Nephron (organoid): ENCODE measurements at regions not wholly inside any gene's neighbourhood (a gene's known extent, or its start where the extent isn't known, plus 50 kb on each side); places are given as distances from the start of the nearest gene placed in this dataset.

ENCODE experiments used
- H3K27ac Mint-ChIP-seq, 3 experiments: 2 replicates each; pipeline ENCODE4 v1.8.0; 2020; ENCODE audit warnings: mixed read lengths in 3 of 3, mild to moderate bottlenecking in 2 of 3, moderate library complexity in 1 of 3
- H3K27me3 Mint-ChIP-seq: 2 replicates; pipeline ENCODE4 v1.8.0; 2021; ENCODE audit warnings: low read depth, mild to moderate bottlenecking, moderate library complexity, mixed read lengths
- H3K36me3 Mint-ChIP-seq: 2 replicates; pipeline ENCODE4 v1.8.0; 2020; ENCODE audit warnings: low read depth, mixed read lengths
- H3K4me1 Mint-ChIP-seq: 2 replicates; pipeline ENCODE4 v1.8.0; 2020; ENCODE audit warnings: mixed read lengths
- H3K4me3 Mint-ChIP-seq, 3 experiments: 2 replicates each; pipeline ENCODE4 v1.8.0; 2020; ENCODE audit warnings: mild to moderate bottlenecking in 3 of 3, mixed read lengths in 3 of 3, moderate library complexity in 2 of 3
- H3K9me3 Mint-ChIP-seq: 2 replicates; pipeline ENCODE4 v1.8.0; 2020; ENCODE audit warnings: mixed read lengths
- TF ChIP-seq, protein P1 (sequence below), 3 experiments: fragments of 200-600 bp; sonication (generic); IDR thresholded peaks; one replicate each; pipeline ENCODE4 v1.5.0; 2021; ENCODE audit warnings: antibody characterized with exemption in 3 of 3; ENCODE audit not compliant: unreplicated experiment in 3 of 3

DNA sequence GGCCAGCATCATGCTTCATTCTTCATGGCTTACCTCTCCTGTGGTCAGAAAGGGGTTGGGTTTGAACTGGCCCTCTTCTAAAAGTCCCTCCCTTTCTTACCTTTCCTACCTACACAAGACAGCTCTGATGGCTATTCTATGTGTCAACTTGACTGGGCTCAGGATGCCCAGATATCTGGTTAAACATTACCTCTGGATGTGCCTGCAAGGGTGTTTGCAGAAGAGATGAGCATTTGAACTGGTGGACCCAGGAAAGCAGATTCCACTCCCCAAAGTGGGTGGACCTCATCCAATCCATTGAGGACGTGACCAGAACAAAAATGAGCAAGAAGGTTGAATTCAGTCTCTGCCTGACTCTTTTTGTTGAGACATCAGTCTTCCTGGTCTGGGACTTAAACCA lies 79.0 kb upstream of the TCF7L2 start:
- Mint-ChIP-seq H3K27ac (no peak overlapping the region), H3K4me3 (no peak overlapping the region), H3K4me1 (no peaks in the 10 kb centered on the region), H3K36me3 (peaks cover 4% of the 10 kb centered on the region), H3K27me3 (peaks cover 5% of the 10 kb centered on the region), H3K9me3 (peaks cover 22% of the 10 kb centered on the region)
- TF ChIP-seq, protein P1, sequence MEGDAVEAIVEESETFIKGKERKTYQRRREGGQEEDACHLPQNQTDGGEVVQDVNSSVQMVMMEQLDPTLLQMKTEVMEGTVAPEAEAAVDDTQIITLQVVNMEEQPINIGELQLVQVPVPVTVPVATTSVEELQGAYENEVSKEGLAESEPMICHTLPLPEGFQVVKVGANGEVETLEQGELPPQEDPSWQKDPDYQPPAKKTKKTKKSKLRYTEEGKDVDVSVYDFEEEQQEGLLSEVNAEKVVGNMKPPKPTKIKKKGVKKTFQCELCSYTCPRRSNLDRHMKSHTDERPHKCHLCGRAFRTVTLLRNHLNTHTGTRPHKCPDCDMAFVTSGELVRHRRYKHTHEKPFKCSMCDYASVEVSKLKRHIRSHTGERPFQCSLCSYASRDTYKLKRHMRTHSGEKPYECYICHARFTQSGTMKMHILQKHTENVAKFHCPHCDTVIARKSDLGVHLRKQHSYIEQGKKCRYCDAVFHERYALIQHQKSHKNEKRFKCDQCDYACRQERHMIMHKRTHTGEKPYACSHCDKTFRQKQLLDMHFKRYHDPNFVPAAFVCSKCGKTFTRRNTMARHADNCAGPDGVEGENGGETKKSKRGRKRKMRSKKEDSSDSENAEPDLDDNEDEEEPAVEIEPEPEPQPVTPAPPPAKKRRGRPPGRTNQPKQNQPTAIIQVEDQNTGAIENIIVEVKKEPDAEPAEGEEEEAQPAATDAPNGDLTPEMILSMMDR (IDR thresholded peaks at IDR 0.05; ENCODE audit: unreplicated experiment in 3 of 3), result no peak

DNA sequence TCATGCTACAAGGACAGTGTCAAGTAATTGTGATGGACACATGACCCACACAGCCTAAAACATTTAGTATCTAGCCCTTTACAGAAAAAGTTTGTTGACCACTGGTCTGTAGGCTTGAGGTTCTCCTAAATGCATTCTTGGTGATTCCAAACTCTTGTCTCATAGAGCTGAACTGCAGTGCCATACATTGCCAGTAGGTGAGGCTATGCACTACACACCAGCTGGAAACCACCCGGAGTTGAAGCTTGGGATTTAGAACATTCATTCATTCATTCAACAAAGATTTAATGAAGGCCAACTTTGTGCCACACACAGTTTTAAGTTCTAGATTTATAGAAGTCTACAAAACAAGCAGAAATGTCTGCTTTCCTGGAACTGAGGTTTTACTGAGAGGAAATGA lies 77.3 kb upstream of the TCF7L2 start:
- H3K36me3 Mint-ChIP-seq, result peaks cover 4% of the 10 kb centered on the region
- H3K27ac Mint-ChIP-seq, result no peak overlapping the region
- H3K4me1 Mint-ChIP-seq, result no peaks in the 10 kb centered on the region
- no peak overlapping the region for H3K4me3 Mint-ChIP-seq
- TF ChIP-seq, protein P1 (IDR thresholded peaks at IDR 0.05; ENCODE audit: unreplicated experiment in 3 of 3), result no peak
- H3K9me3 Mint-ChIP-seq, result peaks cover 19% of the 10 kb centered on the region
- peaks cover 5% of the 10 kb centered on the region for H3K27me3 Mint-ChIP-seq

DNA sequence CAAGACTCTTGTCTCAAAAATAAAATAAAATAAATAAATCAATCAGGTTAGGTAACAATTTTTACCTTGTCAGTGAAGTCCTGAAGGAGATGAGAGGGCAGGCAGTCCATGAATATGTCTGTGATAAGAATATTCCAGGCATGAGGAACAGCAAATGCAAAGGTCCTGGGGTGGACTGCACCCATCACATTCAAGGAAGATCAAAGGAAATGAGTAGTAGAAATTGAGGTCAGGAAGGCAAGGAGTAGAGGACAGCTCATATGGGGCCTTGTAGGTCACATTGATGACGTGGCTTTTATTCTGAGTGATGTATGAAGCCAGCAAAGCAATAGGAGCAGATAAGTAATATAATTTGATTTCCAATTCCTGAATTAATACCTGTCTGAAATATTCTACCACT lies 76.5 kb upstream of the TCF7L2 start:
- Mint-ChIP-seq H3K27me3 (peaks cover 5% of the 10 kb centered on the region), H3K4me1 (no peaks in the 10 kb centered on the region), H3K27ac (no peak overlapping the region), H3K36me3 (peaks cover 3% of the 10 kb centered on the region), H3K9me3 (peaks cover 19% of the 10 kb centered on the region), H3K4me3 (no peak overlapping the region)
- TF ChIP-seq, protein P1 (IDR thresholded peaks at IDR 0.05; ENCODE audit: unreplicated experiment in 3 of 3), result no peak

DNA sequence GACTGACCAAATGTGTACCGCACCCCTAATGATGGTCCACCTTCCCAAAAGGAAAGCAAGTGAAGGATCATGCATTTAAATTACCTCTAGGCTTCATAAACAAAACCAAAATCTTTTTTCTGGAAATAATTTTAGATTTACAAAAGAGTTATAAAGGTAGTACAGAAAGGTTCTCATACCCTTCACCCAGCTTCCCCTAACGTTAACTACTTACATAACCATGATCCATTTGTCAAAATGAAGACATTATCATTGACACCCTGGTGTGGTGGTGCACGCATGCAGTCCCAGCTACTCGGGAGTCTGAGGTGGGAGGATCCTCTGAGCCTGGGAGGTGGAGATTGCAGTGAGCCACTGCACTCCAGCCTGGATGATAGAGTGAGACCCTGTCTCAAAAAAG lies 75.1 kb upstream of the TCF7L2 start:
- TF ChIP-seq, protein P1 (IDR thresholded peaks at IDR 0.05; ENCODE audit: unreplicated experiment in 3 of 3), result no peak
- peaks cover 5% of the 10 kb centered on the region for H3K27me3 Mint-ChIP-seq
- H3K4me1 Mint-ChIP-seq, result no peaks in the 10 kb centered on the region
- peaks cover 19% of the 10 kb centered on the region for H3K9me3 Mint-ChIP-seq
- no peaks in the 10 kb centered on the region for H3K36me3 Mint-ChIP-seq
- no peak overlapping the region for H3K27ac Mint-ChIP-seq
- no peak overlapping the region for H3K4me3 Mint-ChIP-seq

DNA sequence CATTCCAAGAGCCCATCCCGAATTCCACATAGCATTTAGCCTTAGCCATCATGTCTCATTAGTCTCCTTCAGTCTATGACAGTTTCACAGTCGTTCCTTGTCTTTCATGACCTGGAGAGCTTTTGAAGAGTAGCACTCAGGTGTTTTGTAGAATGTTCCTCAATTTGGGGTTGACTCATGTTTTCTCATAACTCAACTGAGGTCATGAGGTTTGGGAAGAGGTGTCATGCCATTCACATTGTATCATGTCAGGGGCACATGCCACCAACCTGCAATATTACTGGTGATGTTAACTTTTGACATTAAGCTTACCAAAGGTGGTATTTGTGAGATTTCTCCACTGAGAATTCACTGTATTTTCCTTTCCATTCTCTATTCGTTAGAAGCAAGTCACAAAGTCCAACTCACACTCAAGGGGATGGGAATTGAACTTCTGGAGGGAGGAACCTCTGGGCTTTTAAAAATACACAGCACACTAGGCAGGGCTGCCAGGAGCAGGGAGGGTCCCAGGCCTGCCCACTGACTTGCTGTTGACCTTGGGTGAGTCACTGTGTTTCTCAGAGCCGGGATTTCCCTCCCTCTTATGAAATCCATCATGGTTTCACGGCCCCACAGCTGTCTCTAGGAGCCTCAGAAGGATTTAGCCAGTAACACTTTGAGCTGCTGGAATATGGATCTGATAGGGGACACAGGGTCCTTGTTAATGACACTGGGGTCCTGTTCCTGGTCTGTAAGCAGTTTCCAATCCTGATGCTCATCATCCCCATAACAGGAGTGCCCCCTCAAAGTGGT lies 74.4 kb upstream of the TCF7L2 start:
- TF ChIP-seq, protein P1 (IDR thresholded peaks at IDR 0.05; ENCODE audit: unreplicated experiment in 3 of 3), result no peak
- H3K27ac Mint-ChIP-seq, result no peak overlapping the region
- peaks cover 19% of the 10 kb centered on the region for H3K9me3 Mint-ChIP-seq
- no peaks in the 10 kb centered on the region for H3K4me1 Mint-ChIP-seq
- peaks cover 5% of the 10 kb centered on the region for H3K27me3 Mint-ChIP-seq
- H3K36me3 Mint-ChIP-seq, result no peaks in the 10 kb centered on the region
- no peak overlapping the region for H3K4me3 Mint-ChIP-seq
